Glomerular visceral epithelial cell (primary cell): ENCODE measurements at regions not wholly inside any gene's neighbourhood (a gene's known extent, or its start where the extent isn't known, plus 50 kb on each side); places are given as distances from the start of the nearest gene placed in this dataset.

Experiments
- DNase-seq: peaks from one replicate; pipeline ENCODE4 v3.0.0-alpha.2; 2016; ENCODE audit errors: extremely low spot score

DNA sequence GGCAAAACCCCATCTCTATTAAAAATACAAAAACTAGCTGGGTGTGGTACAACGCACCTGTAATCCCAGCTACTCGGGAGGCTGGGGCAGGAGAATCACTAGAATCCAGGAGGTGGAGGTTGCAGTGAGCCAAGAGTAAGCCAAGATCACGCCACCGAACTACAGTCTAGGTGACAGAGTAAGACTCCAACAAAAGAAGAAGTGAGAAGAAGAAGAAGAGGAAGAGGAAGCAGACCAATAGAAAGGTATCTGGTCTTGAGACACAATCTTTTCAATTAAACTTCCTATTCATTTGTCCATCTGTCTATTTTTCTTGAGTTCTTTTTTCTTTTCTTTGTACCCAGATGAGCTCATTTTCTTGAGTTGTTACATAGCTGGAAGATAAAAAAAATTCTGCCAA lies 55.7 kb upstream of the ACADM start:
- no peak for DNase-seq

DNA sequence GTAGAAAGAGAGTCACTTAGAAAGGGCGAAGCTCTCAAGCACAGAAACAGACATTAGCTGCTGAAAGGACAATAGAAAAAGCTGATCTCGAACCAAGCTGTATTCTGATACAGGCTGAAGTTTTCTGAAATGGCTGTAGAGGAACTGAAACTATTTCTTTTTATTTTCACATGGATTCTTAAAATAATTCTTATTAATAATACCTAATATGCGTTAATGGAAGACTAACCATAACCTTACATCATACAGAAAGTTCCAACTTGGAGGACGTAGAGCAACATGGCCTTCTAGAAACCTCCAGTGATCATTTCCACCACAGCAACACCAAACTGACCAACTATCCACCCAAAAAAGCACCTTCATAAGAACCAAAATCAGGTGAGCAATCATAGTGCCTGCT lies 52.8 kb upstream of the ACADM start:
- DNase-seq: no peak

GRCh38 chr1:75672108-75672507 lies 52.4 kb upstream of the ACADM start:
- DNase-seq: no peak

DNA sequence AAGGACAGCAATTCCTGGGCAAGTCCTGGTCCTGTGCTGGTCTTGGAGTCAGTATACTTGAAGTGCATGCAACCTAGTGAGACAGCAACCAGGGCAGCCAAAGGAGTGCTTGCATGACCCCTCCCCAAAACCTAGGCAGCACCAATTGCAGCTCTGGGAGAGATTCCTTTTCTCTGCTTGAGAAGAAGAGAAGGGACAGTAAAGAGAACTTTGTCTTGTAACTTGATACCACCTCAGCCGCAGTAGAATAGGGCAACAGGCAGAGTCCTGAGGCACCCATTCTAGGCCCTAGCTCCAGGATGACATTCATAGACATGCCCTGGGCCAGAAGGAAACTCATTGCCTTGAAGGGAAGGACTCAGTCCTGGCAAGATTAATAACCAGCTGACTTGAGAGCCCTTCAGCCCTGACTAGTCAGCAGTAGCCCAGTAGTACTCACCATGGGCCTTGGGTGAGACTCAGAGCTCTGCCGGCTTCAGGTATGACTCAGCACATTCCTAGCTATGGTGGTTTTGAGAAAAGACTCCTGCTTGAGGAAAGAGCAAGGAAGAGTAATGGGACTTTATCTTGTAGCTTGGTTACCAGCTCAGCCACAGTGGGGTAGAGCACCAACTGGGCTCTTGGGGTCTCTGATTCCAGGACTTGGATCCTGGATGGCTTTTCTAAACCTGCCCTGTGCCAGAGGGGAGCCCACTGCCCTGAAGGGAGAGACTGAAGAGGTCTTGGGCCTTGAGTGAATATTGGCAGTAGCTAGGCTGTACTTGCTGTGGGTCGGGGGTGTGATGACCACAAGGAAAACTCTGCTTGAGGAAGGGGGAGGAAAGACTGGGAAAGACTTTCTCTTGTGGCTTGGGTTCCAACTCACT lies 51.7 kb upstream of the ACADM start:
- DNase-seq: peak; percentile 81

DNA sequence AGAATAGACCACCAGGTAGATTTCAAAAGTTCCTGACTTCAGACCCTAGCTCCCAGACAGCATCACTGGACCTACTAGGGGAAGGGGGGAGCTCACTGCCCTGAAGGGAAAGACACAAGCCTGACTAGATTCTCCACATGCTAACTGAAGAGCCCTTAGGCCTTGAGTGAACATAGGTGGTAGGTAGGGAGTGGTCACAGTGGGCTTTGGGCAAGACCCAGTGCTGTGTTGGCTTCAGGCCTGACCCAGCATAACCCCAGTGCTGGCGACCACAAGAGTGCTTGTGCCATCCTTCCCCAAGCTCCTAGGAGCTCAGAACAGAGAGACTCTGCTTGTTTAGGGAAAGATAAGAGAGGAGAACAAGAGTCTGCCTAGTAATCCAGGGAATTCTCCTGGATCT lies 51.1 kb upstream of the ACADM start:
- DNase-seq: no peak

- DNase-seq: no peak
Measured at GRCh38 chr1:75673885-75674284, 50.6 kb upstream of the ACADM start.
